T-helper 2 cell treated with Interferon-gamma antibody and Interleukin-4, amounts not matched to agents 100 ng/mL and 5 ng/mL, for 36 hours (primary cell): ENCODE measurements at regions not wholly inside any gene's neighbourhood (a gene's known extent, or its start where the extent isn't known, plus 50 kb on each side); places are given as distances from the start of the nearest gene placed in this dataset.

Experiments
- intact Hi-C: fragments of 100-400 bp; cut with micrococcal nuclease; formaldehyde crosslinking; loops from one replicate; pipeline ENCODE4 v1.15.1; 2023

- intact Hi-C loops = no loop called here
These were observed 388.5 kb upstream of the C1orf87 start for GRCh38 chr1:60461925-60462595.

- intact Hi-C loops = no loop called here
These were observed 384.5 kb upstream of the C1orf87 start for GRCh38 chr1:60458111-60458510.

GRCh38 chr1:60449876-60450275 is 376.3 kb upstream of the C1orf87 start:
- intact Hi-C loops = no loop called here

- intact Hi-C loops = no loop called here
These were observed 375.3 kb upstream of the C1orf87 start for GRCh38 chr1:60448850-60449249.

- intact Hi-C loops = no loop called here
These were observed 371.1 kb upstream of the C1orf87 start for GRCh38 chr1:60444680-60445079.

GRCh38 chr1:60436186-60436585 is 362.6 kb upstream of the C1orf87 start:
- intact Hi-C loops = no loop called here

- intact Hi-C loops = no loop called here
These were observed 358.0 kb upstream of the C1orf87 start for GRCh38 chr1:60431593-60431992.

GRCh38 chr1:60430375-60430774 is 356.8 kb upstream of the C1orf87 start:
- intact Hi-C loops = no loop called here

GRCh38 chr1:60428127-60428526 is 354.6 kb upstream of the C1orf87 start:
- intact Hi-C loops = no loop called here

GRCh38 chr1:60427701-60428100 is 354.1 kb upstream of the C1orf87 start:
- intact Hi-C loops = no loop called here

GRCh38 chr1:60427194-60427593 is 353.6 kb upstream of the C1orf87 start:
- intact Hi-C loops = no loop called here

GRCh38 chr1:60425528-60425927 is 352.0 kb upstream of the C1orf87 start:
- intact Hi-C loops = no loop called here

- intact Hi-C loops = no loop called here
These were observed 349.7 kb upstream of the C1orf87 start for GRCh38 chr1:60423146-60423780.

GRCh38 chr1:60421965-60422364 is 348.4 kb upstream of the C1orf87 start:
- intact Hi-C loops = no loop called here

GRCh38 chr1:60419023-60419422 is 345.5 kb upstream of the C1orf87 start:
- intact Hi-C loops = no loop called here

- intact Hi-C loops = no loop called here
These were observed 342.1 kb upstream of the C1orf87 start for GRCh38 chr1:60415696-60416095.

- intact Hi-C loops = no loop called here
These were observed 339.5 kb upstream of the C1orf87 start for GRCh38 chr1:60413091-60413490.

GRCh38 chr1:60411591-60411990 is 338.0 kb upstream of the C1orf87 start:
- intact Hi-C loops = no loop called here

GRCh38 chr1:60402816-60403215 is 329.2 kb upstream of the C1orf87 start:
- intact Hi-C loops = no loop called here

- intact Hi-C loops = no loop called here
These were observed 328.6 kb upstream of the C1orf87 start for GRCh38 chr1:60402216-60402615.

- intact Hi-C loops = no loop called here
These were observed 320.9 kb upstream of the C1orf87 start for GRCh38 chr1:60394436-60394835.

GRCh38 chr1:60390593-60391282 is 317.2 kb upstream of the C1orf87 start:
- intact Hi-C loops = no loop called here
